Glomerular visceral epithelial cell (primary cell): ENCODE measurements at regions not wholly inside any gene's neighbourhood (a gene's known extent, or its start where the extent isn't known, plus 50 kb on each side); places are given as distances from the start of the nearest gene placed in this dataset.

Experiments
- DNase-seq: peaks from one replicate; pipeline ENCODE4 v3.0.0-alpha.2; 2016; ENCODE audit errors: extremely low spot score

DNA sequence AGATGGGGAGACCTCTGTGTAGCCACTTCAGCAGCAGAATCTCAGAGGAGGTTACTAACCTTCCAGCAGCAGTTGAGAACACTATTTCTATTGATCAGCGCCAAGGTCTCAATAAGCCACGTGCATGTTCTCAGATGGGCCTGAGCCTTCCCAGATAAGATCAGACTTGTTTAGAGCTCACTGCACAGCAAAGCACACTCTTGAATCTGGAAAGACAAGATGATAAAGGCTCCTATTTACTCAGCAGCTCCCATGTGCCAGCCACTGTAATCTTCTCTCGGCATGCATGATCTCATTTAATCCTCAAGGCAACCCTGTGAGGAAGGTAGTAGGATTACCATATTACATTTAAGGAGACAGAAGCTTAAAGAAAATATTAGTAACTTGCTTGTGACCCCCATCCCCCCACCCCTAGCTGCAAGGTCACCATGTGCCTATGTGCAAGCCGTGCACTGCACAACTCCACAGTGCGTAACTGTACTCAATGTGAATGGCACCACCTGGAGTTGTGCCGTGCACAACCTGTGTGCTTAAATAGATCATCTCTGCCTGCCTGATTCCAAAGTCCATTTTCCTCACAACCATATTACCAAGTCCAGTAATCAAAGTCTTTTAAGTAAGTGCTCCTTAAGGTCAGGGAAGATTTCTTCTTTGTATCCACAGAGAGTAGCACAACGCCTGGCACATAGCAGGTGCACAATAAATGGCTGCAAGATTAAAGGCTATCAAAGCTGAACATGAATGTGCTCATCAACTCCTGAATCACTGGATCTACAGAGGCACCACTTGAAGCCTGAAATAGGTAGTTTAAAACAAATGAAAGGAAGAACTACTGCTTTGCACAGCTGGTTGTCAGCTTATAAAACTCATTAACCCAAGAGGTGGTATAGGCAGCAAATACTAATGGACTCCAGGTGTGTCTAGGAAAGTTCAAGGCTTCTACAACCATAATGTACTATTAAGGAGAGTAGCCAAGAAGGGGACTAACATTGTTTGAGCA, 293.8 kb downstream of the BUD13 start:
- DNase-seq = no peak

DNA sequence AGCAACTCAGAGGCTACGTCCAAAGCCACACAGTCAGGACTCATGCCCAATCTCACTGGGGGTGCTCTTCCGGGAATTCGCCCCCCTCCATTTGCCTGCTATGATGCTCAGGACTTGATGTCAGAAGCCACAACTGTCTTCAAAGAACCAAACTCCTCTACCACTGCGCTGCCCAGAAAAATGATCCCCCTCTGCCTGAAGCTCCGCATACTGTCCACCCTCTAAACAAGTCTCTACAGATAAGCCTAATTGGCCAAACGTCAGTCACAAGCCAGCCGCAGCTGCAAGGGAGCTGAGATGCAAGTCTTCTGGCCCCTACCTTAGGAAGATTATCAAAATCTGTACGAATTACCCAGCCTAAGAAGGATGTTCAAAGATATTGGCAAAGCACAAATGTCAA, 294.6 kb downstream of the BUD13 start:
- no peak for DNase-seq

DNA sequence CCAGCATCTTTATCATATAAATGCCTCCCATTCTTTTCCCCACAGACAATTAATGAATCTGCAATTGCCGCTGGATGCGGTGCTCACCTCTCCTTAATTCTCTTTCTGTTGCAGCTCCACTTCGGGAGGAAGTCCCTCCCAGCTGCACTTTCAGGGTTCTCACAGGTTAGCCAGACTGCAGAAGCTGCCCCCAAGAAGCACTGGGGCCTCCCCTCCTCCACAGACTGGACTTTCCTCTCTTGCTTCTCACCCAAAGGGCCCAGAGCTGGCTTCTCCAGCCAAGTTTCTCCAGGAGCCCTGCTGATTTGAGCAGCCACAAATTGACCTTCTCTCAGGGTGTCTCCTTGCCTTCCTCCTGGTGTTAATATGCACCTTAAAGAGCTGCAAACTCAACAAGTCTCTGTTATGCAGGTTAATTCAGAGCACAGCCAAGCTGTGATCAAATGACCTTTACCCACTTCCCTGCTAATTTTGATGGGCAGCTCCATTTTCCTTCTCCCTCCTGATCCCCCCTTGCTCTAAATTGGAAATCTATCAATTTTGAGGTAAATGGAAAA, 298.9 kb downstream of the BUD13 start:
- DNase-seq = no peak

GRCh38 chr11:116473206-116473769, 299.5 kb downstream of the BUD13 start:
- DNase-seq = no peak

DNA sequence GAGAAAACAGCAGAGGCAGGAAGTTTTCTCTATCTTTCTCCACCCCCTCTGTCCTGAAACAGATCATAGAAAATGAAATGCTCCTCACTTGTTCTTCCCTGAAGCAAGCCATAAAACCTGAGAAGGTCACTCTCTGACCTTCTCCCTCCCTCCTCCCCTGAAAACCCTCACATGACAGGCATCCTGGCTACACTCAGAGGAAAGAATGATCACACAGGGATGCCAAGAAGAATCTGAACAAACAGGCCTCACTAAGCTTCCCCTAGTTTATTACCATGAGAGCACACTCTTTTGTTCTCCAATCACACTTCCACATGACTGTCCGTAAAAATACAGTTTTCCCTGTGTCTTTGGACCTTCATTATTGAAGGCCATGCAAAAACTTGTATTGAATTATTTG, 300.1 kb downstream of the BUD13 start:
- no peak for DNase-seq

GRCh38 chr11:116471608-116472256, 301.1 kb downstream of the BUD13 start:
- DNase-seq = peak; percentile 1

DNA sequence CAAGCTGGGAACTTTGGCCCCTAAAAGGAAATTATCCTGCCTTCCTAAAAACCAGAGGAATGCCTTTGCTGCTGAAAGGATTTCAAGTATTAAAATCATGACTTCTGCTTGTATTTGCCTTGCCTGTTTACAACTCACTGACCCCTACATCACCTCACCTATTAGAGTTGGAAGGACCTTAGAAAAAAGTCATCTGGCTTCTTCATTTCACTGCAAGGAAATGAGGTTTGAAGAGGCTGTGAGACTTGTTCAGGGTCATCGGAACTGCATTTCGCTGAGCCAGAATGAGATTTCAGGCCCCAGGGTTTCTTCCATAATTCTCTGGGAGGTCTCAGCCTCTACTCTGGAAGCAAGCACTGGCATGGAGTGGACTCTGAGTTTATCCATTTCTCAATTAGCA, 304.1 kb downstream of the BUD13 start:
- DNase-seq = no peak

DNA sequence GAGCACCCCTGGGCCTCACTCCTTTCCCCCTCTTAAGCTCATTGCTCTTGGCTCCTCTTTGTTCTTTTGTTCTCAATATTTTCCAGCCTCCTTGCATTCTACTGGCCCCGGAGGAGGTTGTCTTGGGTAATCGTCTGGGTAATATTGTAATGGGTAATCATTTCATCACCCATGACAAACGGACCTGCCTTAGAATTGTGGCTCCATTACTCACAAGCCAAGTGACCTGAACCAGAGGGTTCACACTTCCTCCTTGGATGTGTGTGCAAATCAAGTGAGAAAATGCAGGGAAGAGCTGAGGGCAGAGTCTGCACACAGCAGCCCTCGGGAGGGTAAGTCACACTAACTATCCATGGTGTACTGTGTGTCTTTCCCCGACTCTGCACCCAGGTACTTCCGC, 305.0 kb downstream of the BUD13 start:
- DNase-seq = no peak

- DNase-seq = no peak
Measured at GRCh38 chr11:116466801-116467200, 306.0 kb downstream of the BUD13 start.

- no peak for DNase-seq
Measured at GRCh38 chr11:116466191-116466590, 306.6 kb downstream of the BUD13 start.

GRCh38 chr11:116465056-116465455, 307.7 kb downstream of the BUD13 start:
- no peak for DNase-seq

- DNase-seq = no peak
Measured at GRCh38 chr11:116461789-116462188, 311.0 kb downstream of the BUD13 start.

DNA sequence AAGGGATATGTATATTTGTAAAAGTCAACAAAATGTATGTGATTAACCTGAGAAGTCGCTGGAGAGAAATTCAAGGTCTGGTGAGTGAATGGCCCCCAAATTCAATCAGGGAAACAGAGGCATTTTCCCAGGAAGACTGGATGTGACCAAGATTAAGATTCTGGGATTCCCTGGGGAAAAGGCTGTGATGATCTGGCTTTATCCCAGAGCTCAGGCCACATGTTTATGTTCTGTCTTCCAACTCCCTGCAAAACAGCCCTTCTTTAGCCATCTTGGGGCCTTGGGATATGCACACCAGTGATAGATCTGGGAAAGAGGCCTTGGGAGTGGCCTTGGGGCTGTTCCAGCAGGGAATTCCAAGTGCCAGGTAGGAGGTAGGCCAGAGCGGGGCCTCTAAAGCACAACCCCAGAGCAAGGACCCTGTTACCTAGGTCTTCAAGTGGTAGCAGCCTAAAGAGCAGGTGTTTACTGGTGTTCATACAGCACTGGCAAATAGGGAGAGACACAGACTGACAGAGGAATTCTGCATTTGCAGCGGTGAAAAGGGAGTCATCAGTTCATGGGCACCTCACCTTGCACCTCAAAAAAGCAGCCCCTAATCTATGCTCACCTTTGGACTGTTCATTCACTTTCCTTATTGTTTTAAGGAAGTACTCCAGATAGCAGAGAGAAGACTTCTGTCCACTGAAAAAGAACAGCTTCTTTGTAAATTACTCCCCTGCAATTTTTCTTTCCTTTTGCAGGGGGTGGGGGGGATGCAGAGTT, 312.4 kb downstream of the BUD13 start:
- no peak for DNase-seq

DNA sequence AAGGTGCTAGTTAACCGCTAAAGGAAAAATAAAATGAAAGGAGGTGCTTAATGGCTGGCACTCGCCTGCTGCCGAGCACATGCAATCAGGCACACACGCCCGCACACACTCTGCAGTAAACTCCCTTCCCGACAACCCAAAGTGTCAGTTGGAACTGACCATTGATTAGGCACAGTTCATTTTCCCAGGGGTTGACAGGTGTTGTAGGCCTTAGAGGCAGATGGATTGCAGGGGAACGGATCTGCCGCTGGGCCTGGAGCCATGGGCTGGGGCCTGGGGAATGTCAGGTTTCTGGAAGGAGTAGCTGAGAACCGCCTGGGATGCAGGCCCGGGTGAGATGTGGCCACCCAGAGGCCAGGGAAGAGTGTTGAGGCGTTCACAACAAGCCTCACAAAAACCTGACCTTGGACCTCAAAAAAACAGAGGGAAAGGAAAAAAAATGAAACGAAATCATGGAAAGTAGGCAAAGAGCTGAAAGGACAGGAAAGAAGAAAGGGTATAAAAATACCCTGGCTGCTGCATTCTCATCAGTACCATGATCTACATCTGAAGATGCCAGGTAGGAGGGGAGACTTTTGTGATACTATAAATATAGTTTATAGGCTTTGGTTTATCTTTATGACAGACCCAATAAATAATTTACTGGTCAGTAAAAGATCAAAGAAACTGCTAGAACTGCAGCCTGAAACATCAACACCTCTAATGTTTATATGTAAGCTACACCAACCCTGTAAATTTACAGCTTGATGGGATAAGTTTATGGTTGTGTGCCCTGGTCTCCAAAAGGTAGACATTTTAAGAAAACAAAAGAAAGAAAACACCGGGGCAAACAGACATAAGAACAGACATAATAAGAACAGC, 313.4 kb downstream of the BUD13 start:
- DNase-seq = no peak

- no peak for DNase-seq
Measured at GRCh38 chr11:116458546-116458945, 314.2 kb downstream of the BUD13 start.

GRCh38 chr11:116457336-116458007, 315.3 kb downstream of the BUD13 start:
- no peak for DNase-seq

- no peak for DNase-seq
Measured at GRCh38 chr11:116454951-116455350, 317.8 kb downstream of the BUD13 start.

GRCh38 chr11:116454020-116454645, 318.7 kb downstream of the BUD13 start:
- DNase-seq = peak; percentile 3

GRCh38 chr11:116452461-116452860, 320.3 kb downstream of the BUD13 start:
- no peak for DNase-seq

DNA sequence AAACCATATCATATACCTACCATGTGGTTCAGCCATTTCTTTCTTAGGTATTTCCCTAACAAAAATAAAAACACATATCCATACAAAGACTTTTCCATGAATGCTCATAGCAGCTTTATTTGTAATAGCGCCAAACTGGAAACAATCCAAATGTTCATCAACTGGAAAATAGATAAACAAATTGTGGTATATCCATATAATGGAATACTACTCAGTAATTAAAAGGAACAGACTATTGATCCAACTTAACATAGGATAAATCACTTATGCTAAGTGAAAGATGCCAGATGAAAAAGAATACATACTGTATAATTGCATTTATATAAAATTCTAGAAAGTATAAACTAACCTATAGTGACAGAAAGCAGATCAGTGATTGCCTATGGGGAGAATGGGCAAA, 323.3 kb downstream of the BUD13 start:
- DNase-seq = no peak
